ENCODE measurements at regions not wholly inside any gene's neighbourhood (a gene's known extent, or its start where the extent isn't known, plus 50 kb on each side); places are given as distances from the start of the nearest gene placed in this dataset.

- Histone ChIP-seq H3K4ac (replicated peaks; ENCODE audit: insufficient read length, low read depth, low read length) (no peak overlapping the region), H2BK15ac (ENCODE audit: low read length) (no peak overlapping the region), H3K23me2 (ENCODE audit: low read depth, low read length) (peaks cover 3% of the 10 kb centered on the region; the same call in 1 of the 2 replicates), H3K27ac (ENCODE audit: low read depth, low read length) (no peak overlapping the region), H3K79me1 (ENCODE audit: low read depth, low read length) (no peaks in the 10 kb centered on the region), H3K36me3 (ENCODE audit: control insufficient read depth in 2 of 4, insufficient read depth in 4 of 4, low read length in 3 of 4) (no peaks in the 10 kb centered on the region), H4K91ac (replicated peaks; ENCODE audit: insufficient read length, low read length) (no peak overlapping the region), H2AFZ (ENCODE audit: low read length) (no peak overlapping the region), H3K9me3 (ENCODE audit: insufficient read depth in 2 of 2, low read depth in 1 of 2, low read length in 1 of 2) (no peaks in the 10 kb centered on the region), H4K20me1 (replicated peaks in 1 of 2; ENCODE audit: control insufficient read depth in 1 of 2, insufficient read depth in 2 of 2, low read length in 2 of 2) (no peaks in the 10 kb centered on the region), H3K23ac (ENCODE audit: insufficient read length) (no peak overlapping the region), H3K56ac (replicated peaks; ENCODE audit: insufficient read length, low read depth, low read length) (no peak overlapping the region), H3K79me2 (ENCODE audit: control insufficient read depth in 1 of 2, insufficient read depth in 2 of 2, low read length in 2 of 2) (no peaks in the 10 kb centered on the region), H3K4me1 (replicated peaks in 1 of 4; ENCODE audit: control insufficient read depth in 3 of 4, insufficient read depth in 4 of 4, low read length in 3 of 4) (no peaks in the 10 kb centered on the region), H3K9ac (replicated peaks in 1 of 4; ENCODE audit: extremely low read depth in 1 of 4, low read depth in 3 of 4, low read length in 3 of 4) (no peak overlapping the region), H3K18ac (ENCODE audit: extremely low read depth, low read length) (no peak overlapping the region), H2AK5ac (ENCODE audit: low read depth, low read length) (no peak overlapping the region), H2BK20ac (ENCODE audit: low read length) (no peak overlapping the region), H3K4me2 (ENCODE audit: insufficient read depth in 1 of 2, low read depth in 2 of 2, low read length in 2 of 2) (no peak overlapping the region), H2BK12ac (ENCODE audit: low read depth, low read length) (no peak overlapping the region), H3K14ac (ENCODE audit: insufficient read length) (no peak overlapping the region), H4K5ac (ENCODE audit: insufficient read length, low read depth, low read length) (no peak overlapping the region), H2BK5ac (ENCODE audit: low read depth, low read length) (no peak overlapping the region), H4K8ac (ENCODE audit: extremely low read depth, insufficient read depth, low read length) (no peak overlapping the region), H2BK120ac (replicated peaks; ENCODE audit: low read depth, low read length) (no peak overlapping the region), H3K4me3 (ENCODE audit: extremely low read depth in 1 of 4, insufficient read depth in 2 of 4, low read depth in 3 of 4, low read length in 4 of 4) (no peak overlapping the region), H3K27me3 (replicated peaks in 1 of 4; ENCODE audit: control insufficient read depth in 3 of 4, extremely low read depth in 1 of 4, insufficient read depth in 3 of 4, low read length in 3 of 4) (no peaks in the 10 kb centered on the region)
- POLR2A ChIA-PET (ENCODE audit: partially characterized antibody), result no interaction called here
- WGBS, 2 experiments (ENCODE audit: extremely low coverage in 1 of 2, insufficient coverage in 1 of 2, insufficient read length in 1 of 2, insufficient replicate concordance in 2 of 2, low coverage in 1 of 2, low lambda C conversion rate in 2 of 2, missing lambda C conversion rate in 1 of 2), result 95% methylated on average over 3 of the region's 3 CpGs; no CpG with 5 or more reads in 1 of the 2 experiments
- CTCF ChIA-PET (ENCODE audit: partially characterized antibody), result interaction anchor here (0.8 kb wide), 1 partner anchor 11 kb away, joined by 3 read pairs; no protein-coding TSS in a partner anchor
- no peak for DNase-seq (ENCODE audit: low read depth in 1 of 2, low spot score in 2 of 2)
- TF ChIP-seq ATF2 (IDR thresholded peaks at IDR 0.05; ENCODE audit: low read length) (no peak), RNF2 (IDR thresholded peaks at IDR 0.05; ENCODE audit: borderline replicate concordance, low read depth, low read length, missing control alignments, poor library complexity, severe bottlenecking) (no peak), CHD2 (IDR thresholded peaks at IDR 0.05; ENCODE audit: low read length) (no peak), POU5F1 (IDR thresholded peaks at IDR 0.05; ENCODE audit: low read depth, low read length) (no peak), JUND (IDR thresholded peaks at IDR 0.05; ENCODE audit: low read length) (no peak), FOSL1 (IDR thresholded peaks at IDR 0.05; ENCODE audit: insufficient read depth, low read depth, low read length) (no peak), TAF1 (IDR thresholded peaks at IDR 0.05; ENCODE audit: low read depth, low read length) (no peak), JUN (IDR thresholded peaks at IDR 0.05; ENCODE audit: low read depth, low read length) (no peak), NRF1 (IDR thresholded peaks at IDR 0.05; ENCODE audit: low read depth, low read length) (no peak), TCF12 (IDR thresholded peaks at IDR 0.05; ENCODE audit: low read depth, low read length) (no peak), ATF3 (IDR thresholded peaks at IDR 0.05; ENCODE audit: insufficient read depth, low read depth, low read length) (no peak), RFX5 (IDR thresholded peaks at IDR 0.05; ENCODE audit: borderline replicate concordance, low read depth, low read length) (no peak), ASH2L (IDR thresholded peaks at IDR 0.05; ENCODE audit: low read length) (no peak)
- no peak for FAIRE-seq
Measured at GRCh38 chr10:33975481-33975880, 641.0 kb upstream of the NRP1 start.

All from H1 (cell line).